OCI-LY7 (cell line): ENCODE measurements at regions not wholly inside any gene's neighbourhood (a gene's known extent, or its start where the extent isn't known, plus 50 kb on each side); places are given as distances from the start of the nearest gene placed in this dataset.

Source experiments
- CTCF ChIP-seq: fragments of 200-600 bp; sonication (generic); conservative IDR thresholded peaks from 2 replicates; pipeline ENCODE4 v1.5.1; 2014; ENCODE audit warnings: mild to moderate bottlenecking, antibody characterized with exemption, low read length, moderate library complexity, mixed read lengths
- EZH2phosphoT487 ChIP-seq: fragments of 200-600 bp; sonication (generic); IDR thresholded peaks from 2 replicates; pipeline ENCODE4 v1.6.1; 2018; ENCODE audit warnings: low read depth, borderline replicate concordance, mild to moderate bottlenecking, mixed run types, antibody characterized with exemption, low read length, moderate library complexity, mixed read lengths

DNA sequence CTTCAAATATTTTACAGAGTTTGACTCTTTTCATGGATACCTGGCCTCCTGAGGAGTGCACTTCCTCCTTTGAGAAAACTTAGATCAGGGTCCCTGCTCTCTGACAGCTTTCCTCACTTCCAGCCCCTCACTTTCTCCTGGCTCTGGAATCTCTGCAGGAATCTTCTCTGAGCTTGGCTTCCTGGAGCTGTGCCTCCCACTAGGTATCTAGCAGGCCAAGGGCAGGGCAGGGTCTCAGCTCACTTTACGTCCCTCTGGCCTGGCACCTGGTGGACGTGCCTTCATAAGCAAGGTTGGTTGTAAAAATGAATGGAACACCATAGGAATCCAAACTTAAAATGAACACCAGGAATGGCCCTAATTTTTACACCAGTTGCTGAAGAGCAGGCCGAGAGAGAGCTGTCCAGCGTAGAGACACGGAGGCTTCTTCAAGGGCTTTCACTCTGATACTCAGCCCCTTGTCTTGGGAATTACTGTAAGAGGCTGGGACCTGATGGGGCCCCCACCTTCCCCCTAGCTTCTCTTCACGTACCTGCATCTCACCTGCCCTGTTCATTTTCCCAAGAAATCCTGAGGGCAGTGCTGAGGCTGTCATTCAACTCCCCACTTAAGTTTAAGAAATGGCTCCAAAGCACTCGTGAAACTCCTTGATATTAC, 426.9 kb upstream of the ID2 start:
- TF ChIP-seq CTCF, result no peak
- no peak for TF ChIP-seq EZH2phosphoT487
